ENCODE measurements at regions not wholly inside any gene's neighbourhood (a gene's known extent, or its start where the extent isn't known, plus 50 kb on each side); places are given as distances from the start of the nearest gene placed in this dataset.

- TF ChIP-seq CTCF (IDR thresholded peaks at IDR 0.05): no peak
- TF ChIP-seq POLR2AphosphoS5 (IDR thresholded peaks at IDR 0.05): no peak
- no peak for TF ChIP-seq EP300 (IDR thresholded peaks at IDR 0.05)
These were observed 570.5 kb upstream of the TENM3 start for GRCh38 chr4:181672751-181673150.
